Neuronal stem cell (in vitro differentiated cells): ENCODE measurements at regions not wholly inside any gene's neighbourhood (a gene's known extent, or its start where the extent isn't known, plus 50 kb on each side); places are given as distances from the start of the nearest gene placed in this dataset.

Source experiments
- DNase-seq: peaks from one replicate; pipeline ENCODE4 v3.0.0-alpha.2; 2013; ENCODE audit warnings: low spot score
- H2AFZ ChIP-seq: one replicate; pipeline ENCODE4 v1.6.1; 2013; ENCODE audit warnings: mild to moderate bottlenecking, low read length, inconsistent platforms
- H2AK5ac ChIP-seq: 2 replicates; pipeline ENCODE4 v1.6.1; 2013; ENCODE audit warnings: low read depth, mild to moderate bottlenecking, inconsistent platforms, low read length, moderate library complexity, mixed read lengths
- H2BK120ac ChIP-seq: 2 replicates; pipeline ENCODE4 v1.6.1; 2013; ENCODE audit warnings: low read depth, mild to moderate bottlenecking, inconsistent platforms, low read length, moderate library complexity, mixed read lengths
- H2BK12ac ChIP-seq: one replicate; pipeline ENCODE4 v1.6.1; 2013; ENCODE audit warnings: low read length, inconsistent platforms
- H2BK15ac ChIP-seq: 2 replicates; pipeline ENCODE4 v1.6.1; 2013; ENCODE audit warnings: mild to moderate bottlenecking, low read length, inconsistent platforms, mixed read lengths
- H2BK5ac ChIP-seq: one replicate; pipeline ENCODE4 v1.6.1; 2013; ENCODE audit warnings: inconsistent platforms, mild to moderate bottlenecking, low read length, moderate library complexity
- H3K14ac ChIP-seq: one replicate; pipeline ENCODE4 v1.6.1; 2013; ENCODE audit warnings: low read length, inconsistent platforms
- H3K18ac ChIP-seq: 2 replicates; pipeline ENCODE4 v1.6.1; 2013; ENCODE audit warnings: low read length, inconsistent platforms
- H3K23ac ChIP-seq: 2 replicates; pipeline ENCODE4 v1.6.1; 2013; ENCODE audit warnings: low read depth, mild to moderate bottlenecking, mixed read lengths, low read length, inconsistent platforms; ENCODE audit not compliant: poor library complexity
- H3K27ac ChIP-seq: replicated peaks from 3 replicates; pipeline ENCODE4 v1.5.1; 2013; ENCODE audit warnings: low read length, inconsistent platforms
- H3K27me3 ChIP-seq, 3 experiments: 2 replicates each; pipeline ENCODE4 v1.6.1; 2013; ENCODE audit warnings: low read length in 3 of 3, mild to moderate bottlenecking in 2 of 3, inconsistent platforms in 1 of 3, low read depth in 1 of 3, mixed read lengths in 1 of 3, moderate library complexity in 1 of 3; ENCODE audit not compliant: control insufficient read depth in 3 of 3, insufficient read depth in 3 of 3
- H3K36me3 ChIP-seq, 2 donors: replicated peaks in 1 of 2; 2 replicates each; pipeline ENCODE4 v1.6.1; 2013; ENCODE audit warnings: low read length in 2 of 2; ENCODE audit not compliant: control insufficient read depth in 2 of 2, insufficient read depth in 2 of 2
- H3K4ac ChIP-seq: 2 replicates; pipeline ENCODE4 v1.6.1; 2013; ENCODE audit warnings: inconsistent platforms, mild to moderate bottlenecking, low read length, moderate library complexity
- H3K4me1 ChIP-seq, 2 donors: 1 replicate in 1 of 2; 2 replicates in 1 of 2; pipeline ENCODE4 v1.6.1; 2013; ENCODE audit warnings: low read length in 2 of 2, low read depth in 1 of 2; ENCODE audit not compliant: control insufficient read depth in 2 of 2, insufficient read depth in 1 of 2
- H3K4me2 ChIP-seq: one replicate; pipeline ENCODE4 v1.6.1; 2013; ENCODE audit warnings: mild to moderate bottlenecking, low read length, inconsistent platforms; ENCODE audit not compliant: insufficient read depth, poor library complexity, severe bottlenecking
- H3K4me3 ChIP-seq, 2 donors: 2 replicates each; pipeline ENCODE4 v1.5.1; 2013; ENCODE audit warnings: low read length in 2 of 2, mild to moderate bottlenecking in 2 of 2, inconsistent platforms in 1 of 2, moderate library complexity in 1 of 2
- H3K79me1 ChIP-seq: one replicate; pipeline ENCODE4 v1.6.1; 2013; ENCODE audit warnings: low read depth, mild to moderate bottlenecking, inconsistent platforms, low read length, moderate library complexity
- H3K9ac ChIP-seq: one replicate; pipeline ENCODE4 v1.6.1; 2013; ENCODE audit warnings: mild to moderate bottlenecking, low read depth, low read length, inconsistent platforms; ENCODE audit not compliant: poor library complexity
- H3K9me3 ChIP-seq, 2 donors: replicated peaks in 1 of 2; 2 replicates each; pipeline versions ENCODE3 to v1.6.1; 2013; ENCODE audit warnings: low read length in 2 of 2, mild to moderate bottlenecking in 2 of 2, inconsistent platforms in 1 of 2, low read depth in 1 of 2, mixed read lengths in 1 of 2, moderate library complexity in 1 of 2; ENCODE audit not compliant: control insufficient read depth in 2 of 2, insufficient read depth in 1 of 2
- H4K8ac ChIP-seq: one replicate; pipeline ENCODE4 v1.6.1; 2013; ENCODE audit warnings: low read depth, mild to moderate bottlenecking, inconsistent platforms, low read length, moderate library complexity
- H4K91ac ChIP-seq: one replicate; pipeline ENCODE4 v1.6.1; 2013; ENCODE audit warnings: low read length, low read depth, mild to moderate bottlenecking, inconsistent platforms; ENCODE audit not compliant: poor library complexity
- WGBS, 2 donors: extraction: QIAGEN DNeasy Blood & Tissue Kit; methylation state at CpG; one replicate each; pipeline ENCODE4 v1.1.7; 2013; ENCODE audit warnings: missing lambda C conversion rate in 2 of 2, mixed read lengths in 1 of 2; ENCODE audit not compliant: insufficient read length in 2 of 2, insufficient replicate concordance in 1 of 2; ENCODE audit errors: extremely low coverage in 2 of 2; 5-methylcytosine and 5-hydroxymethylcytosine counted together

- no peak for DNase-seq
- Histone ChIP-seq H2AK5ac (no peak overlapping the region), H3K4me2 (no peak overlapping the region), H3K9ac (no peak overlapping the region), H2BK120ac (no peak overlapping the region), H3K4ac (no peak overlapping the region), H4K91ac (no peak overlapping the region), H3K23ac (no peak overlapping the region), H4K8ac (no peak overlapping the region), H3K4me3 (no peak overlapping the region), H3K14ac (no peak overlapping the region), H3K27me3 (no peaks in the 10 kb centered on the region), H2BK5ac (no peak overlapping the region), H2AFZ (peak overlapping the region; percentile 71), H2BK15ac (no peak overlapping the region), H3K79me1 (no peaks in the 10 kb centered on the region), H3K9me3 (peaks cover 0 to under 1% of the 10 kb centered on the region in 2 donors), H3K4me1 (peaks cover 0 to 2% of the 10 kb centered on the region in 2 donors), H2BK12ac (no peak overlapping the region), H3K18ac (no peak overlapping the region), H3K36me3 (no peaks in the 10 kb centered on the region), H3K27ac (no peak overlapping the region)
- WGBS, 2 donors, result no CpG with 5 or more reads among the region's 4 CpGs
Observed at GRCh38 chr1:81109038-81109437, 691.7 kb upstream of the ADGRL2 start.

GRCh38 chr1:81097860-81098259, 702.9 kb upstream of the ADGRL2 start:
- no peak for DNase-seq
- H3K27ac ChIP-seq, result no peak overlapping the region

GRCh38 chr1:81073580-81073979, 727.2 kb upstream of the ADGRL2 start:
- H3K27me3 ChIP-seq, result no peaks in the 10 kb centered on the region
- no peak overlapping the region for H3K4me2 ChIP-seq
- no peak overlapping the region for H2BK12ac ChIP-seq
- no peak overlapping the region for H3K4ac ChIP-seq
- DNase-seq, result no peak
- no peak overlapping the region for H3K27ac ChIP-seq
- H3K4me3 ChIP-seq, result no peak overlapping the region
- no peak overlapping the region for H3K23ac ChIP-seq
- no peak overlapping the region for H3K9ac ChIP-seq
- H3K18ac ChIP-seq, result no peak overlapping the region
- no peak overlapping the region for H3K14ac ChIP-seq
- no peak overlapping the region for H2BK120ac ChIP-seq
- no peak overlapping the region for H2BK5ac ChIP-seq
- H4K91ac ChIP-seq, result no peak overlapping the region
- H4K8ac ChIP-seq, result no peak overlapping the region
- H2AK5ac ChIP-seq, result no peak overlapping the region
- no CpG with 5 or more reads among the region's 1 CpG for WGBS, 2 donors
- H3K79me1 ChIP-seq, result no peaks in the 10 kb centered on the region
- H3K36me3 ChIP-seq, result no peaks in the 10 kb centered on the region
- H2BK15ac ChIP-seq, result no peak overlapping the region
- H3K4me1 ChIP-seq, result peaks cover 0 to 2% of the 10 kb centered on the region in 2 donors
- H3K9me3 ChIP-seq, result no peaks in the 10 kb centered on the region
- no peak overlapping the region for H2AFZ ChIP-seq

More at GRCh38 chr1:81097860-81098259, 702.9 kb upstream of the ADGRL2 start:
- Histone ChIP-seq H2BK15ac (no peak overlapping the region), H3K18ac (no peak overlapping the region), H2BK5ac (no peak overlapping the region), H3K14ac (no peak overlapping the region), H3K79me1 (no peaks in the 10 kb centered on the region), H2AFZ (no peak overlapping the region), H3K4me2 (no peak overlapping the region), H2BK120ac (no peak overlapping the region), H3K23ac (no peak overlapping the region), H2BK12ac (no peak overlapping the region), H3K4ac (no peak overlapping the region), H4K8ac (no peak overlapping the region), H3K4me1 (peaks cover 0 to 7% of the 10 kb centered on the region in 2 donors), H4K91ac (no peak overlapping the region), H3K9ac (no peak overlapping the region), H3K4me3 (no peak overlapping the region), H2AK5ac (no peak overlapping the region), H3K36me3 (no peaks in the 10 kb centered on the region), H3K9me3 (no peaks in the 10 kb centered on the region), H3K27me3 (no peaks in the 10 kb centered on the region)
- WGBS, 2 donors, result no CpG with 5 or more reads among the region's 3 CpGs

- H3K27me3 ChIP-seq, result no peaks in the 10 kb centered on the region
- H3K36me3 ChIP-seq, result no peaks in the 10 kb centered on the region
- no peak overlapping the region for H4K91ac ChIP-seq
- no peak overlapping the region for H3K14ac ChIP-seq
- H2BK12ac ChIP-seq, result no peak overlapping the region
- H3K9ac ChIP-seq, result no peak overlapping the region
- H2BK120ac ChIP-seq, result no peak overlapping the region
- no peak overlapping the region for H2AK5ac ChIP-seq
- no peak overlapping the region for H2BK15ac ChIP-seq
- no peak overlapping the region for H3K4ac ChIP-seq
- no peak overlapping the region for H3K18ac ChIP-seq
- H3K23ac ChIP-seq, result no peak overlapping the region
- WGBS, 2 donors, result no CpG with 5 or more reads among the region's 3 CpGs
- H3K79me1 ChIP-seq, result no peaks in the 10 kb centered on the region
- H3K9me3 ChIP-seq, result no peaks in the 10 kb centered on the region
- no peak for DNase-seq
- no peak overlapping the region for H3K4me3 ChIP-seq
- H2AFZ ChIP-seq, result no peak overlapping the region
- no peak overlapping the region for H3K4me2 ChIP-seq
- no peak overlapping the region for H2BK5ac ChIP-seq
- H4K8ac ChIP-seq, result no peak overlapping the region
- no peak overlapping the region for H3K27ac ChIP-seq
- H3K4me1 ChIP-seq, result peaks cover 0 to 2% of the 10 kb centered on the region in 2 donors
Observed at GRCh38 chr1:81071969-81072753, 728.6 kb upstream of the ADGRL2 start.
